Upper lobe of left lung (tissue), 6 donors: ENCODE measurements at regions not wholly inside any gene's neighbourhood (a gene's known extent, or its start where the extent isn't known, plus 50 kb on each side); places are given as distances from the start of the nearest gene placed in this dataset.
A peak's percentile ranks its signal among the peaks of the same experiment; 100 is the strongest.
"Not testable (repeated sequence)": the region's sequence is repeated elsewhere in the genome, so short reads cannot be mapped to it uniquely, and the experiment has no call there.

Experiments used
- ATAC-seq, 2 donors: fragments of 200-7000 bp; cut with Tn5 transposase; one replicate each; pipeline ENCODE4 v1.9.1; 2022; ENCODE audit warnings: mild to moderate bottlenecking in 2 of 2, moderate library complexity in 2 of 2; ENCODE audit not compliant: low FRiP score in 2 of 2
- DNase-seq, 2 donors: peaks; one replicate each; pipeline ENCODE4 v3.0.0-alpha.2; 2019 to 2020
- H3K27ac ChIP-seq, 4 donors: fragments of 200-600 bp; sonication (generic); one replicate each; pipeline ENCODE4 v1.5.1; 2016 to 2019
- H3K27me3 ChIP-seq, 4 donors: fragments of 200-600 bp; sonication (generic); one replicate each; pipeline ENCODE4 v1.5.1; 2017 to 2019
- H3K36me3 ChIP-seq, 4 donors: fragments of 200-600 bp; sonication (generic); one replicate each; pipeline ENCODE4 v1.5.1; 2016 to 2019
- H3K4me1 ChIP-seq, 4 donors: fragments of 200-600 bp; sonication (generic); one replicate each; pipeline ENCODE4 v1.5.1; 2018 to 2019
- H3K4me3 ChIP-seq, 4 donors: fragments of 200-600 bp; sonication (generic); one replicate each; pipeline ENCODE4 v1.5.1; 2017 to 2019; ENCODE audit warnings: mild to moderate bottlenecking in 2 of 4, moderate library complexity in 1 of 4
- H3K9me3 ChIP-seq, 4 donors: fragments of 200-600 bp; sonication (generic); one replicate each; pipeline ENCODE4 v1.5.1; 2018 to 2019
- CTCF ChIP-seq, 6 experiments: fragments of 450-650 bp in 4 of 6; fragments of 200-600 bp in 2 of 6; sonication (generic) in 2 of 6; IDR thresholded peaks; one replicate each; pipeline ENCODE4 v1.5.1; 2016 to 2019; ENCODE audit warnings: antibody characterized with exemption in 6 of 6
- EP300 ChIP-seq, 4 donors: sonication (generic); formaldehyde crosslinking; IDR thresholded peaks; one replicate each; pipeline ENCODE4 v1.5.1; 2017; ENCODE audit warnings: antibody characterized with exemption in 4 of 4, control low read depth in 2 of 4
- POLR2A ChIP-seq, 4 donors: fragments of 450-650 bp; IDR thresholded peaks; one replicate each; pipeline ENCODE4 v1.5.1; 2016 to 2017; ENCODE audit warnings: antibody characterized with exemption in 4 of 4, mild to moderate bottlenecking in 2 of 4
- POLR2AphosphoS5 ChIP-seq, 2 donors: sonication (generic); formaldehyde crosslinking; IDR thresholded peaks; one replicate each; pipeline ENCODE4 v1.5.1; 2017; ENCODE audit warnings: antibody characterized with exemption in 2 of 2
- WGBS, 2 donors: methylation state at CpG; one replicate each; pipeline ENCODE4 v1.1.5; 2017 to 2018; 5-methylcytosine and 5-hydroxymethylcytosine counted together
- donor health status: DM: no; HTN: no; CAD: no; lungs with moderate emphysema.
- donor health status: DM: no; HTN: yes; CAD: no; lungs with severe emphysema.

GRCh38 chr12:5170844-5171243, 127.2 kb downstream of the KCNA5 start:
- Histone ChIP-seq H3K27me3 (no peaks in the 10 kb centered on the region), H3K9me3 (no peaks in the 10 kb centered on the region), H3K27ac (no peak overlapping the region), H3K4me3 (no peak overlapping the region), H3K4me1 (no peaks in the 10 kb centered on the region), H3K36me3 (no peaks in the 10 kb centered on the region)
- TF ChIP-seq POLR2AphosphoS5 (IDR thresholded peaks at IDR 0.05) = no peak
- TF ChIP-seq EP300 (IDR thresholded peaks at IDR 0.05) = no peak
- no peak for TF ChIP-seq POLR2A (IDR thresholded peaks at IDR 0.05)
- no peak for TF ChIP-seq CTCF (IDR thresholded peaks at IDR 0.05)
- 49 to 55% methylated on average over 5 of the region's 5 CpGs for WGBS, 2 donors
- DNase-seq (no peak), ATAC-seq (no peak)

DNA sequence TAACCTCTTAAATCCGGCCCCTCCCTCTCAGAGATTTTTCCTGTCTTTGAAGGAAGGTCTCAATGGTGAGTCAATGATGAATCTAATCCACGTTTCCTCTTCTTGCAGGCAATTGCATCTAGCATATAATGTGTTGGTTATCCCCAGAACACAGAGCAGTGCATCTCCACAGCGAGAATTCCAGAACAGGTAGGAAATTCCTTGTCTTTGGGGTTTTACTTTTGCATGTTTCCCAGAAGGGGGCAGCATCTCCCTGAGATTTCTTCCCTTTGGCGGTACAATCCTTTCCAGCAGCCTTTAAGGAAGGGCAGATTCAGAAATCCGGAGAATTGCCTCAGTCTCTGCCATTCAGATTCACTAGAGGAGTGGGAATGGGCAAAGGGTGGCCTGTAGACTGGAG, 128.0 kb downstream of the KCNA5 start:
- Histone ChIP-seq H3K36me3 (no peaks in the 10 kb centered on the region), H3K27ac (no peak overlapping the region), H3K4me3 (no peak overlapping the region), H3K4me1 (no peaks in the 10 kb centered on the region), H3K9me3 (no peaks in the 10 kb centered on the region), H3K27me3 (no peaks in the 10 kb centered on the region)
- TF ChIP-seq POLR2AphosphoS5 (IDR thresholded peaks at IDR 0.05) = no peak
- TF ChIP-seq CTCF (IDR thresholded peaks at IDR 0.05) = peak in 5 of 6 experiments; percentile 24 to 54 (median 34)
- 9 to 22% methylated on average over 5 of the region's 5 CpGs for WGBS, 2 donors
- ATAC-seq (no peak), DNase-seq (no peak)

- H3K36me3 ChIP-seq = no peaks in the 10 kb centered on the region
- DNase-seq (no peak), ATAC-seq (no peak)
- no peaks in the 10 kb centered on the region for H3K9me3 ChIP-seq
- 76 to 78% methylated on average over 10 of the region's 10 CpGs for WGBS, 2 donors
- TF ChIP-seq CTCF (IDR thresholded peaks at IDR 0.05) = no peak
- TF ChIP-seq POLR2A (IDR thresholded peaks at IDR 0.05) = no peak
- TF ChIP-seq POLR2AphosphoS5 (IDR thresholded peaks at IDR 0.05) = no peak
- TF ChIP-seq EP300 (IDR thresholded peaks at IDR 0.05) = no peak
- H3K4me3 ChIP-seq = no peak overlapping the region
- H3K27ac ChIP-seq = no peak overlapping the region
- H3K4me1 ChIP-seq = no peaks in the 10 kb centered on the region
- no peaks in the 10 kb centered on the region for H3K27me3 ChIP-seq
Measured at GRCh38 chr12:5172886-5173285, 129.2 kb downstream of the KCNA5 start.

GRCh38 chr12:5173511-5174011, 129.9 kb downstream of the KCNA5 start:
- Histone ChIP-seq H3K4me3 (no peak overlapping the region), H3K36me3 (no peaks in the 10 kb centered on the region), H3K4me1 (no peaks in the 10 kb centered on the region), H3K27me3 (no peaks in the 10 kb centered on the region), H3K27ac (no peak overlapping the region), H3K9me3 (no peaks in the 10 kb centered on the region)
- WGBS, 2 donors = 65 to 78% methylated on average over 9 to 10 of the region's 10 CpGs
- peak in 1 of 2 donors; percentile 33 for DNase-seq
- ATAC-seq = no peak
- no peak for TF ChIP-seq CTCF (IDR thresholded peaks at IDR 0.05)
- no peak for TF ChIP-seq EP300 (IDR thresholded peaks at IDR 0.05)
- TF ChIP-seq POLR2A (IDR thresholded peaks at IDR 0.05) = no peak
- no peak for TF ChIP-seq POLR2AphosphoS5 (IDR thresholded peaks at IDR 0.05)

DNA sequence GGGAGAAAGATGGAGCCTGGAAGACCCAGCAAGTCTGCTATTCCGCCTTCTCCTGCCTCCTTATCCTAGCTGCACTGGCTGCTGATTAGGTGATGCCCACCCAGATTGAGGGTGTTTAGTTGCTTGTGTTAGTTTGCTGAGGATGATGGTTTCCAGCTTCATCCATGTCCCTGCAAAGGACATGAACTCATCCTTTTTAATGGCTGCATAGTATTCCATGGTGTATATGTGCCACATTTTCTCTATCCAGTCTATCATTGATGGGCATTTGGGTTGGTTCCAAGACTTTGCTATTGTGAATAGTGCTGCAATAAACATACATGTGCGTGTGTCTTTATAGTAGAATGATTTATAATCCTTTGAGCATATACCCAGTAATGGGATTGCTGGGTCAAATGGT, 131.7 kb downstream of the KCNA5 start:
- H3K27ac ChIP-seq, H3K4me1 ChIP-seq, H3K27me3 ChIP-seq, DNase-seq, ATAC-seq, H3K9me3 ChIP-seq, H3K36me3 ChIP-seq, H3K4me3 ChIP-seq: not testable (repeated sequence)
- WGBS, 2 donors = 81 to 88% methylated on average over 2 of the region's 2 CpGs
